IMR-90 (cell line): ENCODE measurements at regions not wholly inside any gene's neighbourhood (a gene's known extent, or its start where the extent isn't known, plus 50 kb on each side); places are given as distances from the start of the nearest gene placed in this dataset.

Experiments
- ATAC-seq: fragments of 200-7000 bp; cut with Tn5 transposase; 2 replicates; pipeline ENCODE4 v1.9.1; 2020; ENCODE audit warnings: low read depth, mild to moderate bottlenecking, moderate library complexity
- BruUV-seq: library from RNA; stranded (reverse); fragments of 400-500 nt; replicated peaks from 2 replicates; lab custom pipeline; 2021; lab: Mats Ljungman, UMichigan
- CTCF ChIA-PET: fragments of 300-600 bp; formaldehyde crosslinking; extraction: SDS; loops from one replicate; lab custom pipeline; 2021; ENCODE audit warnings: antibody characterized with exemption; lab: Yijun Ruan, JAX
- POLR2A ChIA-PET: fragments of 300-600 bp; sonication (Branson Sonifier 250); formaldehyde crosslinking; loops from one replicate; lab custom pipeline; 2022; ENCODE audit warnings: antibody characterized with exemption; ENCODE audit not compliant: unreplicated experiment; lab: Charles Lee
- DNase-seq: peaks from one replicate; pipeline ENCODE4 v3.0.0; 2013
- H2AFZ ChIP-seq: replicated peaks from 2 replicates; pipeline ENCODE3; 2013; ENCODE audit warnings: low read length, mild to moderate bottlenecking; ENCODE audit not compliant: poor library complexity
- H2AK5ac ChIP-seq: 2 replicates; pipeline ENCODE4 v1.6.1; 2013; ENCODE audit warnings: low read depth, low read length, inconsistent platforms
- H2AK9ac ChIP-seq: replicated peaks from 2 replicates; pipeline ENCODE3; 2013; ENCODE audit warnings: mild to moderate bottlenecking, low read depth, low read length, moderate library complexity; ENCODE audit not compliant: poor library complexity
- H2BK120ac ChIP-seq: 2 replicates; pipeline ENCODE4 v1.6.1; 2013; ENCODE audit warnings: low read depth, low read length, inconsistent platforms
- H2BK15ac ChIP-seq: 3 replicates; pipeline ENCODE4 v1.6.1; 2013; ENCODE audit warnings: low read depth, low read length, inconsistent platforms
- H2BK20ac ChIP-seq: 2 replicates; pipeline ENCODE4 v1.6.1; 2013; ENCODE audit warnings: low read depth, mild to moderate bottlenecking, inconsistent platforms, low read length, moderate library complexity
- H2BK5ac ChIP-seq: 2 replicates; pipeline ENCODE4 v1.6.1; 2013; ENCODE audit warnings: mild to moderate bottlenecking, low read depth, low read length, inconsistent platforms; ENCODE audit not compliant: poor library complexity, severe bottlenecking
- H3K14ac ChIP-seq: replicated peaks from 2 replicates; pipeline ENCODE4 v1.6.1; 2013; ENCODE audit warnings: low read depth, low read length, inconsistent platforms
- H3K18ac ChIP-seq: 2 replicates; pipeline ENCODE4 v1.6.1; 2013; ENCODE audit warnings: low read depth, low read length, control low read depth
- H3K23ac ChIP-seq: 2 replicates; pipeline ENCODE4 v1.6.1; 2013; ENCODE audit warnings: low read depth, low read length, inconsistent platforms
- H3K27ac ChIP-seq: 2 replicates; pipeline ENCODE4 v1.5.1; 2013; ENCODE audit warnings: mild to moderate bottlenecking, control low read depth, low read length; ENCODE audit not compliant: insufficient read depth
- H3K27me3 ChIP-seq: 2 replicates; pipeline ENCODE4 v1.6.1; 2013; ENCODE audit warnings: low read length; ENCODE audit not compliant: control insufficient read depth, insufficient read depth
- H3K36me3 ChIP-seq: 2 replicates; pipeline ENCODE4 v1.6.1; 2013; ENCODE audit warnings: low read length, mixed read lengths; ENCODE audit not compliant: control insufficient read depth, insufficient read depth
- H3K4ac ChIP-seq: 2 replicates; pipeline ENCODE4 v1.6.1; 2013; ENCODE audit warnings: low read depth, low read length, inconsistent platforms
- H3K4me1 ChIP-seq: 2 replicates; pipeline ENCODE4 v1.6.1; 2013; ENCODE audit warnings: low read length, mixed read lengths; ENCODE audit not compliant: control insufficient read depth, insufficient read depth
- H3K4me2 ChIP-seq: 2 replicates; pipeline ENCODE4 v1.6.1; 2013; ENCODE audit warnings: low read depth, mild to moderate bottlenecking, control low read depth, low read length, moderate library complexity
- H3K4me3 ChIP-seq: 2 replicates; pipeline ENCODE4 v1.5.1; 2013; ENCODE audit warnings: low read depth, mild to moderate bottlenecking, control low read depth, low read length, moderate library complexity; ENCODE audit not compliant: insufficient read depth
- H3K56ac ChIP-seq: 2 replicates; pipeline ENCODE4 v1.6.1; 2013; ENCODE audit warnings: low read length, inconsistent platforms; ENCODE audit not compliant: insufficient read depth; ENCODE audit errors: extremely low read depth
- H3K79me1 ChIP-seq, 2 experiments: 2 replicates each; pipeline ENCODE4 v1.6.1; 2013; ENCODE audit warnings: low read length in 2 of 2, inconsistent platforms in 1 of 2, low read depth in 1 of 2
- H3K9ac ChIP-seq: 2 replicates; pipeline ENCODE4 v1.6.1; 2013; ENCODE audit warnings: low read depth, low read length, control low read depth
- H3K9me1 ChIP-seq: 2 replicates; pipeline ENCODE4 v1.6.1; 2013; ENCODE audit warnings: low read length, inconsistent platforms; ENCODE audit not compliant: insufficient read depth
- H3K9me3 ChIP-seq: 2 replicates; pipeline ENCODE4 v1.6.1; 2013; ENCODE audit warnings: low read length; ENCODE audit not compliant: control insufficient read depth, insufficient read depth
- H4K20me1 ChIP-seq: 2 replicates; pipeline ENCODE4 v1.6.1; 2013; ENCODE audit warnings: low read length, inconsistent platforms; ENCODE audit not compliant: insufficient read depth
- H4K5ac ChIP-seq: 2 replicates; pipeline ENCODE4 v1.6.1; 2013; ENCODE audit warnings: mild to moderate bottlenecking, low read depth, low read length, control low read depth
- H4K8ac ChIP-seq, 2 experiments: 2 replicates each; pipeline ENCODE4 v1.6.1; 2013; ENCODE audit warnings: low read depth in 2 of 2, low read length in 2 of 2, control low read depth in 1 of 2, inconsistent platforms in 1 of 2
- H4K91ac ChIP-seq: 2 replicates; pipeline ENCODE4 v1.6.1; 2013; ENCODE audit warnings: low read depth, low read length, inconsistent platforms; ENCODE audit not compliant: insufficient read depth
- BHLHE40 ChIP-seq: fragments of 150-350 bp; IDR thresholded peaks from 2 replicates; pipeline ENCODE4 v1.6.1; 2016; ENCODE audit warnings: mild to moderate bottlenecking, low read depth, low read length
- CEBPB ChIP-seq: IDR thresholded peaks from 2 replicates; pipeline ENCODE4 v1.6.1; 2012; ENCODE audit warnings: low read depth, low read length, improper control_type of control experiment
- CHD1 ChIP-seq: IDR thresholded peaks from 2 replicates; pipeline ENCODE4 v1.6.1; 2012; ENCODE audit warnings: low read depth, low read length, improper control_type of control experiment
- ELK1 ChIP-seq: fragments of 150-350 bp; IDR thresholded peaks from 2 replicates; pipeline ENCODE4 v1.6.1; 2016; ENCODE audit warnings: low read depth, mild to moderate bottlenecking, low read length, moderate library complexity, borderline replicate concordance
- MAFK ChIP-seq: IDR thresholded peaks from 2 replicates; pipeline ENCODE4 v1.6.1; 2012; ENCODE audit warnings: low read depth, low read length, improper control_type of control experiment
- MAZ ChIP-seq: IDR thresholded peaks from 2 replicates; pipeline ENCODE4 v1.6.1; 2012; ENCODE audit warnings: low read depth, mild to moderate bottlenecking, low read length, improper control_type of control experiment, moderate library complexity, borderline replicate concordance
- MXI1 ChIP-seq: IDR thresholded peaks from 2 replicates; pipeline ENCODE4 v1.6.1; 2012; ENCODE audit warnings: low read depth, mild to moderate bottlenecking, low read length, moderate library complexity, borderline replicate concordance
- NFE2L2 ChIP-seq: fragments of 150-350 bp; IDR thresholded peaks from 2 replicates; pipeline ENCODE4 v1.6.1; 2016; ENCODE audit warnings: low read depth, mild to moderate bottlenecking, low read length
- POLR2A ChIP-seq: IDR thresholded peaks from 2 replicates; pipeline ENCODE4 v1.6.1; 2012; ENCODE audit warnings: mild to moderate bottlenecking, low read depth, low read length
- RAD21 ChIP-seq: IDR thresholded peaks from 2 replicates; pipeline ENCODE4 v1.6.1; 2012; ENCODE audit warnings: low read length, improper control_type of control experiment
- RFX5 ChIP-seq: IDR thresholded peaks from 2 replicates; pipeline ENCODE4 v1.8.0; 2012; ENCODE audit warnings: low read depth, mild to moderate bottlenecking, low read length, moderate library complexity
- SMC3 ChIP-seq: fragments of 150-350 bp; IDR thresholded peaks from 2 replicates; pipeline ENCODE4 v1.6.1; 2016; ENCODE audit warnings: low read depth, mild to moderate bottlenecking, antibody characterized with exemption, low read length, moderate library complexity
- WGBS, 2 experiments: methylation state at CpG; one replicate each; pipeline versions ENCODE4 v1.1.5 to v1.1.7; 2013; ENCODE audit warnings: missing lambda C conversion rate in 2 of 2; ENCODE audit not compliant: insufficient read length in 1 of 2; ENCODE audit errors: extremely low coverage in 2 of 2; 5-methylcytosine and 5-hydroxymethylcytosine counted together
- dilution Hi-C: fragments of 300-500 bp; cut with HindIII; formaldehyde crosslinking; loops from one replicate; pipeline ENCODE4 v1.14.3; 2018; ENCODE audit warnings: low sequenced_read_pairs; ENCODE audit not compliant: unreplicated experiment
- in situ Hi-C: fragments of 300-500 bp; cut with MboI; formaldehyde crosslinking; loops from 3 replicates; pipeline ENCODE4 v1.14.3; 2019; ENCODE audit warnings: low sequenced_read_pairs, inconsistent platforms, mixed read lengths
- intact Hi-C: fragments of 100-400 bp; cut with micrococcal nuclease; formaldehyde crosslinking; loops from 2 replicates; pipeline ENCODE4 v1.10.0; 2022
- TF ChIP-seq, protein P1 (sequence below): conservative IDR thresholded peaks from 2 replicates; pipeline ENCODE4 v1.5.1; 2012; ENCODE audit warnings: mild to moderate bottlenecking, low read depth, low read length, improper control_type of control experiment
- TF ChIP-seq, protein P2 (sequence below): fragments of 150-350 bp; IDR thresholded peaks from 2 replicates; pipeline ENCODE4 v1.6.1; 2017; ENCODE audit warnings: mild to moderate bottlenecking, antibody characterized with exemption, low read length, low read depth

DNA sequence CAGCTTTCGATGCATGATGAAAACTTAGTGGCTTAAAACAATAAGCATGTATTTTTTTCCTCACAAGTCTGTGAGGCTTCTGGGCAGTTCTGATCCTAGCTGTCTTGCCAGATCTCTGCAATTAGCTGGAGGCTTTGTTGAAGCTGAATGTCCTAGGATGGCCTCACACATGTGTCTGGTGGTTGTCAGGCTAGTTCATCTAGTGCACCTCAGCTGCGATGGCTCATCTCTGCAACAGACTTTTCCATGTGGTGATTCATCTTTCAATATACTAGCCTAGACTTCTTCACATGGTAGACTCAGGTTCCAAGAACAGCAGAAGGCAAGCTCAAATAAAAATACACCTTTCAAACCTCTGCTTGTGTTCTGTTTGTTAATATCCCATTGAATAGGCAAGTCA is 66.5 kb upstream of the IL1RAPL1 start:
- Histone ChIP-seq H4K20me1 (no peaks in the 10 kb centered on the region), H3K4ac (no peak overlapping the region), H3K18ac (no peak overlapping the region), H3K4me2 (no peak overlapping the region), H3K56ac (no peak overlapping the region), H3K4me3 (no peak overlapping the region), H2BK15ac (no peak overlapping the region), H4K5ac (no peak overlapping the region), H2BK20ac (no peak overlapping the region), H3K4me1 (no peaks in the 10 kb centered on the region), H2AFZ (no peak overlapping the region), H3K23ac (no peak overlapping the region), H3K9ac (no peak overlapping the region), H3K27ac (no peak overlapping the region), H2AK5ac (no peak overlapping the region), H4K91ac (no peak overlapping the region), H2BK5ac (no peak overlapping the region), H3K79me1 (no peaks in the 10 kb centered on the region), H3K9me3 (no peaks in the 10 kb centered on the region), H3K36me3 (no peaks in the 10 kb centered on the region), H2AK9ac (no peak overlapping the region), H3K27me3 (no peaks in the 10 kb centered on the region), H3K14ac (no peak overlapping the region), H2BK120ac (no peak overlapping the region), H4K8ac (no peak overlapping the region), H3K9me1 (no peaks in the 10 kb centered on the region)
- no CpG with 5 or more reads among the region's 2 CpGs for WGBS, 2 experiments
- intact Hi-C loops (no loop called here), dilution Hi-C loops (no loop called here), in situ Hi-C loops (no loop called here)
- TF ChIP-seq RFX5, result no peak
- TF ChIP-seq, protein P1, sequence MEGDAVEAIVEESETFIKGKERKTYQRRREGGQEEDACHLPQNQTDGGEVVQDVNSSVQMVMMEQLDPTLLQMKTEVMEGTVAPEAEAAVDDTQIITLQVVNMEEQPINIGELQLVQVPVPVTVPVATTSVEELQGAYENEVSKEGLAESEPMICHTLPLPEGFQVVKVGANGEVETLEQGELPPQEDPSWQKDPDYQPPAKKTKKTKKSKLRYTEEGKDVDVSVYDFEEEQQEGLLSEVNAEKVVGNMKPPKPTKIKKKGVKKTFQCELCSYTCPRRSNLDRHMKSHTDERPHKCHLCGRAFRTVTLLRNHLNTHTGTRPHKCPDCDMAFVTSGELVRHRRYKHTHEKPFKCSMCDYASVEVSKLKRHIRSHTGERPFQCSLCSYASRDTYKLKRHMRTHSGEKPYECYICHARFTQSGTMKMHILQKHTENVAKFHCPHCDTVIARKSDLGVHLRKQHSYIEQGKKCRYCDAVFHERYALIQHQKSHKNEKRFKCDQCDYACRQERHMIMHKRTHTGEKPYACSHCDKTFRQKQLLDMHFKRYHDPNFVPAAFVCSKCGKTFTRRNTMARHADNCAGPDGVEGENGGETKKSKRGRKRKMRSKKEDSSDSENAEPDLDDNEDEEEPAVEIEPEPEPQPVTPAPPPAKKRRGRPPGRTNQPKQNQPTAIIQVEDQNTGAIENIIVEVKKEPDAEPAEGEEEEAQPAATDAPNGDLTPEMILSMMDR, result no peak
- TF ChIP-seq NFE2L2, result no peak
- no peak for TF ChIP-seq BHLHE40
- no peak for TF ChIP-seq RAD21
- TF ChIP-seq CEBPB, result no peak
- no peak for TF ChIP-seq MAFK
- TF ChIP-seq SMC3, result no peak
- no peak for TF ChIP-seq MXI1
- no peak for TF ChIP-seq CHD1
- no peak for TF ChIP-seq ELK1
- TF ChIP-seq MAZ, result no peak
- TF ChIP-seq POLR2A, result no peak
- TF ChIP-seq, protein P2, sequence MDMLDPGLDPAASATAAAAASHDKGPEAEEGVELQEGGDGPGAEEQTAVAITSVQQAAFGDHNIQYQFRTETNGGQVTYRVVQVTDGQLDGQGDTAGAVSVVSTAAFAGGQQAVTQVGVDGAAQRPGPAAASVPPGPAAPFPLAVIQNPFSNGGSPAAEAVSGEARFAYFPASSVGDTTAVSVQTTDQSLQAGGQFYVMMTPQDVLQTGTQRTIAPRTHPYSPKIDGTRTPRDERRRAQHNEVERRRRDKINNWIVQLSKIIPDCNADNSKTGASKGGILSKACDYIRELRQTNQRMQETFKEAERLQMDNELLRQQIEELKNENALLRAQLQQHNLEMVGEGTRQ, result no peak
- ChIA-PET POLR2A (no interaction called here), CTCF (no interaction called here)
- DNase-seq (no peak), ATAC-seq (no peak)
- no TSS peak for BruUV-seq
